K562 (cell line): ENCODE measurements at regions not wholly inside any gene's neighbourhood (a gene's known extent, or its start where the extent isn't known, plus 50 kb on each side); places are given as distances from the start of the nearest gene placed in this dataset.

ENCODE experiments used
- ARNT ChIP-seq, 2 experiments: fragments of 450-650 bp; IDR thresholded peaks; 2 replicates each; pipeline ENCODE4 v1.6.1; 2016; ENCODE audit warnings: mild to moderate bottlenecking in 1 of 2
- ELF1 ChIP-seq: fragments of 200-800 bp; sonication (Bioruptor generic); IDR thresholded peaks from 2 replicates; pipeline ENCODE4 v1.6.1; 2016; ENCODE audit warnings: missing genetic modification characterization, missing compliant biosample characterization
- HCFC1 ChIP-seq: IDR thresholded peaks from 2 replicates; pipeline ENCODE4 v1.6.1; 2012; ENCODE audit warnings: low read depth, low read length, improper control_type of control experiment
- POLR2H ChIP-seq: IDR thresholded peaks from 2 replicates; pipeline ENCODE4 v1.6.1; 2016; ENCODE audit warnings: missing genetic modification characterization, low read depth, mild to moderate bottlenecking, control low read depth, missing compliant biosample characterization, moderate library complexity
- RBM34 ChIP-seq: fragments of 200-400 bp; formaldehyde crosslinking; IDR thresholded peaks from 2 replicates; pipeline ENCODE4 v1.6.1; 2018; ENCODE audit warnings: low read length, borderline replicate concordance; ENCODE audit not compliant: insufficient read depth
- TAF7 ChIP-seq: fragments of 450-650 bp; IDR thresholded peaks from 2 replicates; pipeline ENCODE4 v1.6.1; 2016; ENCODE audit warnings: missing genetic modification characterization, missing compliant biosample characterization
- ZBTB11 ChIP-seq, 3 experiments: fragments of 200-800 bp in 1 of 3; fragments of 250-450 bp in 1 of 3; fragments of 450-650 bp in 1 of 3; sonication (Bioruptor Pico) in 1 of 3; sonication (Bioruptor generic) in 1 of 3; formaldehyde crosslinking in 1 of 3; IDR thresholded peaks; 2 replicates each; pipeline versions ENCODE4 v1.6.1 to v1.8.0; 2016 to 2022; ENCODE audit warnings: mild to moderate bottlenecking in 2 of 3, missing genetic modification characterization in 2 of 3, missing compliant biosample characterization in 1 of 3, moderate library complexity in 1 of 3
- ZNF395 ChIP-seq: fragments of 200-800 bp; sonication (Bioruptor generic); IDR thresholded peaks from 2 replicates; pipeline ENCODE4 v1.6.1; 2017; ENCODE audit warnings: missing genetic modification characterization, missing compliant biosample characterization
- ZNF507 ChIP-seq: conservative IDR thresholded peaks from 2 replicates; pipeline ENCODE4 v1.6.1; 2017; ENCODE audit warnings: missing genetic modification characterization, missing compliant biosample characterization
- TF ChIP-seq, protein P1 (sequence below): fragments of 200-400 bp; formaldehyde crosslinking; IDR thresholded peaks from 2 replicates; pipeline ENCODE4 v1.6.1; 2017; ENCODE audit warnings: mild to moderate bottlenecking, low read depth, low read length, moderate library complexity
- TF ChIP-seq, protein P2 (sequence below), 2 experiments: fragments of 450-650 bp in 1 of 2; sonication (generic) in 1 of 2; formaldehyde crosslinking; conservative IDR thresholded peaks; 2 replicates each; pipeline versions ENCODE4 v1.4.0 to v1.8.1; 2020 to 2022; ENCODE audit warnings: mild to moderate bottlenecking in 1 of 2, missing genetic modification reagents in 1 of 2
- TF ChIP-seq, protein P3 (sequence below), 3 experiments: IDR thresholded peaks in 2 of 3; conservative IDR thresholded peaks in 1 of 3; 2 replicates each; pipeline ENCODE4 v1.5.1; 2011 to 2012; ENCODE audit warnings: low read length in 3 of 3, mild to moderate bottlenecking in 3 of 3, control low read depth in 2 of 3, improper control_type of control experiment in 1 of 3, inconsistent platforms in 1 of 3, low read depth in 1 of 3, mixed read lengths in 1 of 3, moderate library complexity in 1 of 3; ENCODE audit not compliant: insufficient read depth in 2 of 3
- TF ChIP-seq, protein P4 (sequence below): fragments of 450-650 bp; IDR thresholded peaks from 2 replicates; pipeline ENCODE4 v1.6.1; 2016; ENCODE audit warnings: borderline replicate concordance

DNA sequence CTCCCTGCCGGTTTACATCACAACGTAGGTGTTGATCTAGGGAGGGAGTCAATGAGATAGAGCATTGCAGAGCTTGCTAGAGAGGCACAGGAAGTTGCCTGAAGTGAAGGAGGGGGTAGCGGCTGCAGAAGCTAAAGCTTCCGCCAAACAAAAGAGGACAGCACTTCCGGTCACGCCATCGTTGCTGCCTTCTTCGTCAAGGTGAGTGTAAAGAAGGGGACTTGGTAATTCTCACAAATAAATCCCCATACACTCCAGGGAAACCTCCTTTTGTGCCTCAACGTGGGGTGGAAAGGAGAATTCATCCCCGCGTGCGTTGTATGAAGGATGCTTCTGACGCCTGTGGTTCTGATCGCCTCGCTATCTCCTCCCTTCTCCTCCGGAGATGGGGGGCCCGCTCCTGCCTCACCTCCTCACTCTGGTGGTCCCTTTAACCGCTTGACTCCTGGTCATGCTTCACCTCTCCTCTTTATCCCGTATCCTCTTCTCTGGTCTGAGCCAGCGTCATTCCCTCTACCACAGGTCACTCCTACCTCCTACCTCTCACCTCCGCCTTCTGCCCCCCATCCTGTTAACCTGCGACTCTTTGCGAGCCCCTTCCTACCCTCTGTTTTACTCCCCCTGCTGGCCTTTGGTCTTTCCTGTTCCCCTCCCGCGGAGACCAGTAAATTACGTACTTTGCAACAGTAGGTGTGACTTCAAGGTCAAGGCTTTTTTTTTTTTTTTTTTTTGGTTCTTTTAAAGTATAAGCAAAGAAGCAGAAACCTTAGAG, 59.9 kb downstream of the GSPT2 start (continued):
- TF ChIP-seq ZBTB11 (CRISPR knock-in tag; IDR thresholded peaks at IDR 0.05) (peak in 2 of 3 experiments; percentile 28 to 80; a peak in 3 of 6 replicates), ZNF395 (CRISPR knock-in tag) (no peak), POLR2H (tag) (0 out of 2 replicates have a peak, but pooled peaks have one; percentile 19), HCFC1 (0 out of 2 replicates have a peak, but pooled peaks have one; percentile 23), ZNF507 (tag) (no peak), ARNT (IDR thresholded peaks at IDR 0.05) (no peak), ELF1 (peak; percentile 55), RBM34 (no peak), TAF7 (tag) (0 out of 2 replicates have a peak, but pooled peaks have one; percentile 16)
- TF ChIP-seq, protein P1, sequence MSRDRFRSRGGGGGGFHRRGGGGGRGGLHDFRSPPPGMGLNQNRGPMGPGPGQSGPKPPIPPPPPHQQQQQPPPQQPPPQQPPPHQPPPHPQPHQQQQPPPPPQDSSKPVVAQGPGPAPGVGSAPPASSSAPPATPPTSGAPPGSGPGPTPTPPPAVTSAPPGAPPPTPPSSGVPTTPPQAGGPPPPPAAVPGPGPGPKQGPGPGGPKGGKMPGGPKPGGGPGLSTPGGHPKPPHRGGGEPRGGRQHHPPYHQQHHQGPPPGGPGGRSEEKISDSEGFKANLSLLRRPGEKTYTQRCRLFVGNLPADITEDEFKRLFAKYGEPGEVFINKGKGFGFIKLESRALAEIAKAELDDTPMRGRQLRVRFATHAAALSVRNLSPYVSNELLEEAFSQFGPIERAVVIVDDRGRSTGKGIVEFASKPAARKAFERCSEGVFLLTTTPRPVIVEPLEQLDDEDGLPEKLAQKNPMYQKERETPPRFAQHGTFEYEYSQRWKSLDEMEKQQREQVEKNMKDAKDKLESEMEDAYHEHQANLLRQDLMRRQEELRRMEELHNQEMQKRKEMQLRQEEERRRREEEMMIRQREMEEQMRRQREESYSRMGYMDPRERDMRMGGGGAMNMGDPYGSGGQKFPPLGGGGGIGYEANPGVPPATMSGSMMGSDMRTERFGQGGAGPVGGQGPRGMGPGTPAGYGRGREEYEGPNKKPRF: no peak
- TF ChIP-seq, protein P2, sequence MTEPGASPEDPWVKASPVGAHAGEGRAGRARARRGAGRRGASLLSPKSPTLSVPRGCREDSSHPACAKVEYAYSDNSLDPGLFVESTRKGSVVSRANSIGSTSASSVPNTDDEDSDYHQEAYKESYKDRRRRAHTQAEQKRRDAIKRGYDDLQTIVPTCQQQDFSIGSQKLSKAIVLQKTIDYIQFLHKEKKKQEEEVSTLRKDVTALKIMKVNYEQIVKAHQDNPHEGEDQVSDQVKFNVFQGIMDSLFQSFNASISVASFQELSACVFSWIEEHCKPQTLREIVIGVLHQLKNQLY (CRISPR knock-in tag; conservative IDR thresholded peaks at IDR 0.05): no peak
- TF ChIP-seq, protein P3, sequence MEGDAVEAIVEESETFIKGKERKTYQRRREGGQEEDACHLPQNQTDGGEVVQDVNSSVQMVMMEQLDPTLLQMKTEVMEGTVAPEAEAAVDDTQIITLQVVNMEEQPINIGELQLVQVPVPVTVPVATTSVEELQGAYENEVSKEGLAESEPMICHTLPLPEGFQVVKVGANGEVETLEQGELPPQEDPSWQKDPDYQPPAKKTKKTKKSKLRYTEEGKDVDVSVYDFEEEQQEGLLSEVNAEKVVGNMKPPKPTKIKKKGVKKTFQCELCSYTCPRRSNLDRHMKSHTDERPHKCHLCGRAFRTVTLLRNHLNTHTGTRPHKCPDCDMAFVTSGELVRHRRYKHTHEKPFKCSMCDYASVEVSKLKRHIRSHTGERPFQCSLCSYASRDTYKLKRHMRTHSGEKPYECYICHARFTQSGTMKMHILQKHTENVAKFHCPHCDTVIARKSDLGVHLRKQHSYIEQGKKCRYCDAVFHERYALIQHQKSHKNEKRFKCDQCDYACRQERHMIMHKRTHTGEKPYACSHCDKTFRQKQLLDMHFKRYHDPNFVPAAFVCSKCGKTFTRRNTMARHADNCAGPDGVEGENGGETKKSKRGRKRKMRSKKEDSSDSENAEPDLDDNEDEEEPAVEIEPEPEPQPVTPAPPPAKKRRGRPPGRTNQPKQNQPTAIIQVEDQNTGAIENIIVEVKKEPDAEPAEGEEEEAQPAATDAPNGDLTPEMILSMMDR (IDR thresholded peaks at IDR 0.05 in 2 of 3, conservative IDR thresholded peaks at IDR 0.05 in 1 of 3; ENCODE audit: insufficient read depth in 2 of 3, low read depth in 1 of 3, low read length in 3 of 3): peak; percentile 28 to 39 (median 33); a peak in 3 of 6 replicates
- TF ChIP-seq, protein P4, sequence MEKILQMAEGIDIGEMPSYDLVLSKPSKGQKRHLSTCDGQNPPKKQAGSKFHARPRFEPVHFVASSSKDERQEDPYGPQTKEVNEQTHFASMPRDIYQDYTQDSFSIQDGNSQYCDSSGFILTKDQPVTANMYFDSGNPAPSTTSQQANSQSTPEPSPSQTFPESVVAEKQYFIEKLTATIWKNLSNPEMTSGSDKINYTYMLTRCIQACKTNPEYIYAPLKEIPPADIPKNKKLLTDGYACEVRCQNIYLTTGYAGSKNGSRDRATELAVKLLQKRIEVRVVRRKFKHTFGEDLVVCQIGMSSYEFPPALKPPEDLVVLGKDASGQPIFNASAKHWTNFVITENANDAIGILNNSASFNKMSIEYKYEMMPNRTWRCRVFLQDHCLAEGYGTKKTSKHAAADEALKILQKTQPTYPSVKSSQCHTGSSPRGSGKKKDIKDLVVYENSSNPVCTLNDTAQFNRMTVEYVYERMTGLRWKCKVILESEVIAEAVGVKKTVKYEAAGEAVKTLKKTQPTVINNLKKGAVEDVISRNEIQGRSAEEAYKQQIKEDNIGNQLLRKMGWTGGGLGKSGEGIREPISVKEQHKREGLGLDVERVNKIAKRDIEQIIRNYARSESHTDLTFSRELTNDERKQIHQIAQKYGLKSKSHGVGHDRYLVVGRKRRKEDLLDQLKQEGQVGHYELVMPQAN: no peak
